A549 (cell line): ENCODE measurements at regions not wholly inside any gene's neighbourhood (a gene's known extent, or its start where the extent isn't known, plus 50 kb on each side); places are given as distances from the start of the nearest gene placed in this dataset.

Source experiments
- ATAC-seq, 2 experiments: fragments of 200-7000 bp in 1 of 2; fragments of >200 bp in 1 of 2; cut with Nextera tagmentation in 1 of 2; cut with Tn5 transposase in 1 of 2; 3 replicates each; pipeline versions ENCODE4 v1.8.0 to v1.9.1; 2018 to 2020; ENCODE audit warnings: mild to moderate bottlenecking in 1 of 2, moderate library complexity in 1 of 2
- CTCF ChIA-PET: fragments of 300-600 bp; sonication (Branson Sonifier 250); formaldehyde crosslinking; extraction: SDS; loops from one replicate; lab custom pipeline; 2021; ENCODE audit warnings: antibody characterized with exemption, inconsistent platforms; lab: Yijun Ruan, JAX
- POLR2A ChIA-PET: fragments of 350-600 bp; formaldehyde crosslinking; extraction: SDS; loops from one replicate; lab custom pipeline; 2021; ENCODE audit warnings: antibody characterized with exemption, inconsistent platforms; lab: Yijun Ruan, JAX
- DNase-seq, 2 experiments: peaks; one replicate each; pipeline versions ENCODE4 v3.0.0 to v3.0.0-alpha.2; 2011 to 2016; ENCODE audit warnings: low read depth in 1 of 2, low spot score in 1 of 2
- FAIRE-seq: peaks from 2 replicates; lab custom pipeline; 2011; peaks lifted over from hg19 to GRCh38; lab: Jason Lieb, UNC
- H3K27ac ChIP-seq, 2 experiments: fragments of >200 bp; sonication (Bioruptor Twin); formaldehyde crosslinking; 3 replicates each; pipeline ENCODE4 v1.5.1; 2016 to 2017
- H3K4me1 ChIP-seq: fragments of >200 bp; sonication (Bioruptor Twin); formaldehyde crosslinking; 3 replicates; pipeline ENCODE4 v1.6.1; 2016
- H3K4me2 ChIP-seq: fragments of >200 bp; sonication (Bioruptor Twin); formaldehyde crosslinking; 3 replicates; pipeline ENCODE4 v1.6.1; 2016
- H3K4me3 ChIP-seq: fragments of >200 bp; sonication (Bioruptor Twin); formaldehyde crosslinking; 3 replicates; pipeline ENCODE4 v1.5.1; 2016
- H3K9me3 ChIP-seq: fragments of >200 bp; sonication (Bioruptor Twin); formaldehyde crosslinking; 3 replicates; pipeline ENCODE4 v1.6.1; 2016
- BHLHE40 ChIP-seq: IDR thresholded peaks from 2 replicates; pipeline ENCODE4 v1.6.1; 2012; ENCODE audit warnings: low read depth, low read length, inconsistent platforms
- CHD2 ChIP-seq: fragments of 150-350 bp; IDR thresholded peaks from 2 replicates; pipeline ENCODE4 v1.6.1; 2014; ENCODE audit warnings: low read length; ENCODE audit not compliant: partially characterized antibody
- CHD4 ChIP-seq: fragments of 200-600 bp; sonication (generic); IDR thresholded peaks from 2 replicates; pipeline ENCODE4 v1.6.1; 2016; ENCODE audit warnings: antibody characterized with exemption, mild to moderate bottlenecking, borderline replicate concordance
- FOSL2 ChIP-seq, 2 experiments: fragments of 450-650 bp in 1 of 2; fragments of >200 bp in 1 of 2; sonication (Bioruptor Twin) in 1 of 2; formaldehyde crosslinking; IDR thresholded peaks; 2 replicates each; pipeline versions ENCODE4 v1.5.0 to v1.6.1; 2016 to 2020; ENCODE audit warnings: mild to moderate bottlenecking in 1 of 2, moderate library complexity in 1 of 2
- HDAC2 ChIP-seq: fragments of 200-600 bp; sonication (generic); IDR thresholded peaks from 2 replicates; pipeline ENCODE4 v1.6.1; 2016
- HMGXB4 ChIP-seq: fragments of 250-450 bp; sonication (Bioruptor Pico); IDR thresholded peaks from 2 replicates; pipeline ENCODE4 v1.5.0; 2021; ENCODE audit warnings: mild to moderate bottlenecking, moderate library complexity, borderline replicate concordance
- HOXA7 ChIP-seq: fragments of 250-450 bp; sonication (Bioruptor Pico); IDR thresholded peaks from 2 replicates; pipeline ENCODE4 v1.5.0; 2020; ENCODE audit warnings: mild to moderate bottlenecking, moderate library complexity
- JUN ChIP-seq, 2 experiments: fragments of >200 bp; sonication (Bioruptor Twin); formaldehyde crosslinking; IDR thresholded peaks; 2 replicates in 1 of 2; 3 replicates in 1 of 2; pipeline ENCODE4 v1.6.1; 2016 to 2017
- POLR2A ChIP-seq: IDR thresholded peaks from 2 replicates; pipeline ENCODE4 v1.6.1; 2012; ENCODE audit warnings: mild to moderate bottlenecking, low read length
- RAD21 ChIP-seq, 2 experiments: fragments of >200 bp in 1 of 2; sonication (Bioruptor Twin) in 1 of 2; formaldehyde crosslinking in 1 of 2; IDR thresholded peaks in 1 of 2; conservative IDR thresholded peaks in 1 of 2; 2 replicates in 1 of 2; 3 replicates in 1 of 2; pipeline ENCODE4 v1.6.1; 2012 to 2018; ENCODE audit warnings: inconsistent platforms in 1 of 2
- RCOR1 ChIP-seq: fragments of 150-350 bp; IDR thresholded peaks from 2 replicates; pipeline ENCODE4 v1.6.1; 2014; ENCODE audit warnings: antibody characterized with exemption, low read length, low read depth
- SREBF2 ChIP-seq: fragments of 450-650 bp; IDR thresholded peaks from 2 replicates; pipeline ENCODE4 v1.6.1; 2014; ENCODE audit warnings: mild to moderate bottlenecking, moderate library complexity
- ZC3H11A ChIP-seq: fragments of 450-650 bp; IDR thresholded peaks from 2 replicates; pipeline ENCODE4 v1.6.1; 2014; ENCODE audit warnings: antibody characterized with exemption, mild to moderate bottlenecking
- ZSCAN20 ChIP-seq: fragments of 250-450 bp; sonication (Bioruptor Pico); IDR thresholded peaks from 2 replicates; pipeline ENCODE4 v1.8.0; 2022; ENCODE audit warnings: mild to moderate bottlenecking, moderate library complexity
- WGBS: methylation state at CpG from one replicate; pipeline ENCODE4 v1.1.6; 2017; ENCODE audit errors: missing lambda C conversion rate; 5-methylcytosine and 5-hydroxymethylcytosine counted together
- TF ChIP-seq, protein P1 (sequence below): IDR thresholded peaks from 2 replicates; pipeline ENCODE4 v1.6.1; 2012; ENCODE audit warnings: low read depth, borderline replicate concordance
- TF ChIP-seq, protein P2 (sequence below): IDR thresholded peaks from 2 replicates; pipeline ENCODE4 v1.6.1; 2012
- TF ChIP-seq, protein P3 (sequence below): fragments of 150-350 bp; IDR thresholded peaks from 2 replicates; pipeline ENCODE4 v1.6.1; 2014; ENCODE audit warnings: low read depth, mild to moderate bottlenecking, low read length

DNA sequence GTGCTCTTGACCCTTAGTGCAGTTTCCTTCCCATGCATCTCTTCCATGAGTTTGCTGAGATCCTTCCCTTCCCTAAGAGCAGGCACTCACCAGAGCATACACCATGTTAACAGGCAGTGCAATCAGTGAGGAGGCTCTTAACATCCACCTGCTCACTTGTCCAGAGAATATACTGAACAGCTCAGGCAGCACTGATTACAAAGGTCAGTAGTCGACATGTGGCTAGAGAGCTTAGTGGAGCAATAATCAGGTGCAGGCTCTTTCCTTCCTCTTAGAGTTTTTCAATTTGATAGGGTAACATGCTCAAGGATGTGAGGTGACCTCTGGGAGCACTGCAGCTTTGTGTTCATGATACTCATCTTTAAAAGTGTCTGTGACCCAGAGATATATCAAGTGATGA lies 144.1 kb upstream of the SETBP1 start:
- FAIRE-seq (no peak), ATAC-seq (no peak), DNase-seq (no peak)
- 50% methylated on average over 1 of the region's 1 CpG for WGBS
- POLR2A ChIA-PET, result no interaction called here
- H3K4me1 ChIP-seq, result peaks cover 21% of the 10 kb centered on the region
- H3K4me3 ChIP-seq, result no peak overlapping the region
- peak overlapping the region; percentile 21; the same call in 1 of the 3 replicates for H3K4me2 ChIP-seq
- H3K27ac ChIP-seq, result peak overlapping the region in 1 of 2 experiments; percentile 13; a peak in 1 of 6 replicates
- CTCF ChIA-PET, result no interaction called here
- TF ChIP-seq, protein P1, sequence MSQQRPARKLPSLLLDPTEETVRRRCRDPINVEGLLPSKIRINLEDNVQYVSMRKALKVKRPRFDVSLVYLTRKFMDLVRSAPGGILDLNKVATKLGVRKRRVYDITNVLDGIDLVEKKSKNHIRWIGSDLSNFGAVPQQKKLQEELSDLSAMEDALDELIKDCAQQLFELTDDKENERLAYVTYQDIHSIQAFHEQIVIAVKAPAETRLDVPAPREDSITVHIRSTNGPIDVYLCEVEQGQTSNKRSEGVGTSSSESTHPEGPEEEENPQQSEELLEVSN, result no peak
- TF ChIP-seq CHD2, result no peak
- TF ChIP-seq POLR2A, result no peak
- TF ChIP-seq HOXA7, result no peak
- no peak for TF ChIP-seq ZSCAN20 (CRISPR knock-in tag)
- TF ChIP-seq JUN (IDR thresholded peaks at IDR 0.05), result no peak
- TF ChIP-seq HMGXB4 (CRISPR knock-in tag), result no peak
- TF ChIP-seq CHD4, result no peak
- no peak for TF ChIP-seq SREBF2
- no peak for TF ChIP-seq RCOR1
- TF ChIP-seq, protein P2, sequence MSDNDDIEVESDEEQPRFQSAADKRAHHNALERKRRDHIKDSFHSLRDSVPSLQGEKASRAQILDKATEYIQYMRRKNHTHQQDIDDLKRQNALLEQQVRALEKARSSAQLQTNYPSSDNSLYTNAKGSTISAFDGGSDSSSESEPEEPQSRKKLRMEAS, result no peak
- TF ChIP-seq RAD21 (conservative IDR thresholded peaks at IDR 0.05 in 1 of 2, IDR thresholded peaks at IDR 0.05 in 1 of 2), result no peak
- no peak for TF ChIP-seq HDAC2
- TF ChIP-seq, protein P3, sequence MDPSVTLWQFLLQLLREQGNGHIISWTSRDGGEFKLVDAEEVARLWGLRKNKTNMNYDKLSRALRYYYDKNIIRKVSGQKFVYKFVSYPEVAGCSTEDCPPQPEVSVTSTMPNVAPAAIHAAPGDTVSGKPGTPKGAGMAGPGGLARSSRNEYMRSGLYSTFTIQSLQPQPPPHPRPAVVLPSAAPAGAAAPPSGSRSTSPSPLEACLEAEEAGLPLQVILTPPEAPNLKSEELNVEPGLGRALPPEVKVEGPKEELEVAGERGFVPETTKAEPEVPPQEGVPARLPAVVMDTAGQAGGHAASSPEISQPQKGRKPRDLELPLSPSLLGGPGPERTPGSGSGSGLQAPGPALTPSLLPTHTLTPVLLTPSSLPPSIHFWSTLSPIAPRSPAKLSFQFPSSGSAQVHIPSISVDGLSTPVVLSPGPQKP, result no peak
- TF ChIP-seq, all 56 proteins: peak for 0
- H3K9me3 ChIP-seq, result no peaks in the 10 kb centered on the region

GRCh38 chr18:44537526-44537925 lies 143.2 kb upstream of the SETBP1 start:
- DNase-seq, result peak; percentile 15 to 41
- TF ChIP-seq FOSL2 (IDR thresholded peaks at IDR 0.05), result 0 out of 2 replicates have a peak, but pooled peaks have one; percentile 36
- TF ChIP-seq FOSL2 (CRISPR knock-in tag; IDR thresholded peaks at IDR 0.05), result 0 out of 2 replicates have a peak, but pooled peaks have one; percentile 15
- TF ChIP-seq ZC3H11A, result no peak
- Histone ChIP-seq H3K27ac (no peak overlapping the region), H3K4me3 (no peak overlapping the region), H3K4me2 (peak overlapping the region; percentile 10; the same call in 2 of the 3 replicates), H3K4me1 (peaks cover 21% of the 10 kb centered on the region), H3K9me3 (no peaks in the 10 kb centered on the region)
- FAIRE-seq, result no peak
- peak; percentile 78 to 88 for ATAC-seq
- 0% methylated on average over 2 of the region's 2 CpGs for WGBS
- POLR2A ChIA-PET, result no interaction called here
- CTCF ChIA-PET, result no interaction called here

GRCh38 chr18:44539926-44540325 lies 140.8 kb upstream of the SETBP1 start:
- 56% methylated on average over 3 of the region's 3 CpGs for WGBS
- Histone ChIP-seq H3K4me2 (no peak overlapping the region), H3K9me3 (no peaks in the 10 kb centered on the region), H3K4me3 (no peak overlapping the region), H3K27ac (no peak overlapping the region), H3K4me1 (peaks cover 21% of the 10 kb centered on the region)
- TF ChIP-seq, protein P1, result no peak
- TF ChIP-seq, protein P2, result no peak
- TF ChIP-seq BHLHE40, result no peak
- ChIA-PET POLR2A (no interaction called here), CTCF (no interaction called here)
- ATAC-seq (no peak), FAIRE-seq (no peak), DNase-seq (no peak)
